ENCODE measurements at regions not wholly inside any gene's neighbourhood (a gene's known extent, or its start where the extent isn't known, plus 50 kb on each side); places are given as distances from the start of the nearest gene placed in this dataset.

GRCh38 chr16:35146031-35146710 is 1686.8 kb downstream of the TP53TG3F start:
- TF ChIP-seq, protein P1, sequence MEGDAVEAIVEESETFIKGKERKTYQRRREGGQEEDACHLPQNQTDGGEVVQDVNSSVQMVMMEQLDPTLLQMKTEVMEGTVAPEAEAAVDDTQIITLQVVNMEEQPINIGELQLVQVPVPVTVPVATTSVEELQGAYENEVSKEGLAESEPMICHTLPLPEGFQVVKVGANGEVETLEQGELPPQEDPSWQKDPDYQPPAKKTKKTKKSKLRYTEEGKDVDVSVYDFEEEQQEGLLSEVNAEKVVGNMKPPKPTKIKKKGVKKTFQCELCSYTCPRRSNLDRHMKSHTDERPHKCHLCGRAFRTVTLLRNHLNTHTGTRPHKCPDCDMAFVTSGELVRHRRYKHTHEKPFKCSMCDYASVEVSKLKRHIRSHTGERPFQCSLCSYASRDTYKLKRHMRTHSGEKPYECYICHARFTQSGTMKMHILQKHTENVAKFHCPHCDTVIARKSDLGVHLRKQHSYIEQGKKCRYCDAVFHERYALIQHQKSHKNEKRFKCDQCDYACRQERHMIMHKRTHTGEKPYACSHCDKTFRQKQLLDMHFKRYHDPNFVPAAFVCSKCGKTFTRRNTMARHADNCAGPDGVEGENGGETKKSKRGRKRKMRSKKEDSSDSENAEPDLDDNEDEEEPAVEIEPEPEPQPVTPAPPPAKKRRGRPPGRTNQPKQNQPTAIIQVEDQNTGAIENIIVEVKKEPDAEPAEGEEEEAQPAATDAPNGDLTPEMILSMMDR (IDR thresholded peaks at IDR 0.05): no peak
- TF ChIP-seq EP300 (IDR thresholded peaks at IDR 0.05): no peak
- TF ChIP-seq POLR2A (IDR thresholded peaks at IDR 0.05): no peak
- no peak for TF ChIP-seq POLR2AphosphoS5 (IDR thresholded peaks at IDR 0.05)
